ENCODE measurements at regions not wholly inside any gene's neighbourhood (a gene's known extent, or its start where the extent isn't known, plus 50 kb on each side); places are given as distances from the start of the nearest gene placed in this dataset.

DNA sequence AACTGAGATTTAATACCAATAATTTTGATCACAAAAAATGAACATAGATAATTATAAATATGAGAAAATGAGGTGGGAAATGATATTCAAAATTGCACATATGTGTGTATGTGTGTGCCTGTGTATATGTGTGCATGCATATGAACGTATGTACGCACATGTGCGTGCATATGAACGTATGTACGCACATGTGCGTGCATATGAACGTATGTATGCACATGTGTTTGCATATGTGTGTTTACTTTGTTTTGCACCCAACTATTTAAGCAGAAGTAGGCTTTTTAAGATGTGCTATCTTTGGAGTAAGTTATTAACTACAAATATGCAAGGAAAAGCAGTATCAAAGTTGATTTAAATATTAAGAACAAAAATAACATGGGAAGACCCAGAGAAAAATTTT is 484.3 kb downstream of the EPHA4 start:
- Histone ChIP-seq H3K4me3 (no peak overlapping the region), H3K4me1 (peaks cover 0 to 11% (median 0%) of the 10 kb centered on the region in 9 donors), H3K27me3 (no peaks in the 10 kb centered on the region), H3K9me3 (no peaks in the 10 kb centered on the region), H3K36me3 (no peaks in the 10 kb centered on the region), H3K27ac (no peak overlapping the region)
- intact Hi-C loops (cut with DNase I), result loop anchor here in 1 of 10 donors (10.0 kb wide), 1 partner anchor 403 kb away; no protein-coding TSS in a partner anchor
- WGBS, 2 donors, result 88 to 95% methylated on average over 7 of the region's 7 CpGs
- TF ChIP-seq, protein P1, sequence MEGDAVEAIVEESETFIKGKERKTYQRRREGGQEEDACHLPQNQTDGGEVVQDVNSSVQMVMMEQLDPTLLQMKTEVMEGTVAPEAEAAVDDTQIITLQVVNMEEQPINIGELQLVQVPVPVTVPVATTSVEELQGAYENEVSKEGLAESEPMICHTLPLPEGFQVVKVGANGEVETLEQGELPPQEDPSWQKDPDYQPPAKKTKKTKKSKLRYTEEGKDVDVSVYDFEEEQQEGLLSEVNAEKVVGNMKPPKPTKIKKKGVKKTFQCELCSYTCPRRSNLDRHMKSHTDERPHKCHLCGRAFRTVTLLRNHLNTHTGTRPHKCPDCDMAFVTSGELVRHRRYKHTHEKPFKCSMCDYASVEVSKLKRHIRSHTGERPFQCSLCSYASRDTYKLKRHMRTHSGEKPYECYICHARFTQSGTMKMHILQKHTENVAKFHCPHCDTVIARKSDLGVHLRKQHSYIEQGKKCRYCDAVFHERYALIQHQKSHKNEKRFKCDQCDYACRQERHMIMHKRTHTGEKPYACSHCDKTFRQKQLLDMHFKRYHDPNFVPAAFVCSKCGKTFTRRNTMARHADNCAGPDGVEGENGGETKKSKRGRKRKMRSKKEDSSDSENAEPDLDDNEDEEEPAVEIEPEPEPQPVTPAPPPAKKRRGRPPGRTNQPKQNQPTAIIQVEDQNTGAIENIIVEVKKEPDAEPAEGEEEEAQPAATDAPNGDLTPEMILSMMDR (IDR thresholded peaks at IDR 0.05), result no peak
- no peak for ATAC-seq
- DNase-seq, result no peak

DNA sequence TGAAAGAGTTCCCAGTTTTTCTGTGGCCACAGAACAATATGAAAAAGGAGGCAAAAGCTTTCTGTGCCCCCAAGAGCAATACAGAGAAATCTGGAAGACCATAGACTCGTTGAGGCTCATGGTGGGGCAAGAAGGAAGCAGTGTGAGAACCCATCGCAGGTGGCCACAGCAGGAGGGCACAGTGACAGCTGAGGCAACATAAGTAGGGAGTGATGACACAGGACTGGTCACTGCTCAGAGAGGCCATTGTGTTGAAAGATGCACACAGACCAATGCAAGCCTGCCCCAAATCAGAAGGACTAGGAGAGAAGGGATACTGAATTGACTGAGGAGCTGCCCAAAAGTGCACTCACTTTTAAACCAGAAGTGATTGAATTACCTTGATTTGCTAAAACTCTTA is 483.6 kb downstream of the EPHA4 start:
- no peak overlapping the region for H3K4me3 ChIP-seq
- no peaks in the 10 kb centered on the region for H3K36me3 ChIP-seq
- no peaks in the 10 kb centered on the region for H3K27me3 ChIP-seq
- H3K4me1 ChIP-seq, result peaks cover 0 to 11% (median 0%) of the 10 kb centered on the region in 9 donors
- DNase-seq (no peak), ATAC-seq (no peak)
- no peaks in the 10 kb centered on the region for H3K9me3 ChIP-seq
- intact Hi-C loops (cut with DNase I), result loop anchor here in 1 of 10 donors (10.0 kb wide), 1 partner anchor 404 kb away; no protein-coding TSS in a partner anchor
- TF ChIP-seq, protein P1 (IDR thresholded peaks at IDR 0.05), result no peak
- H3K27ac ChIP-seq, result no peak overlapping the region
- WGBS, 2 donors, result 76 to 78% methylated on average over 2 of the region's 2 CpGs

DNA sequence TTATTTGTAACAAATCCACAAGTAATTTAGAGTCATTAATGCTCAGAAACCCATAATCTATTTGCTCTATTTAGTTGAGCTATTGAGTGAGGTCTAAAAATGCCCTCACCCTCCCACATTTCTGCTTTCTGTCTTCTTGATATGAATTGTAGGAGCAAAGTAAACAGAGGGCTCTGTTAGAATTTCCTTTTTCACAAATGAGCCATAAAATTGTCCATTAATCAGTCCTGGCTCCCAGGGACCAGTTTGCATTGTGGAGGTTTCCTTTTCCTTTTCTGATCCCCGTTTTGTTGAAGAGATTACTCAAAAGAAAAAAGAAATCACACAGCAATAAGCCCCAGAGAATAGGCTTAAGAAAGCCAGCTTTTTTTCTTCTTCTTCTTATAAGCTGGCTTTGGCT is 476.7 kb downstream of the EPHA4 start:
- WGBS, 2 donors, result 18 to 61% methylated on average over 1 of the region's 1 CpG
- Histone ChIP-seq H3K36me3 (no peaks in the 10 kb centered on the region), H3K4me1 (peaks cover 0 to 5% (median 0%) of the 10 kb centered on the region in 9 donors), H3K27ac (no peak overlapping the region), H3K27me3 (no peaks in the 10 kb centered on the region), H3K4me3 (no peak overlapping the region), H3K9me3 (no peaks in the 10 kb centered on the region)
- TF ChIP-seq, protein P1 (IDR thresholded peaks at IDR 0.05), result no peak
- DNase-seq (no peak), ATAC-seq (no peak)
- intact Hi-C loops (cut with DNase I), result loop anchor here in 1 of 10 donors (10.0 kb wide), 1 partner anchor 1359 kb away; no protein-coding TSS in a partner anchor

DNA sequence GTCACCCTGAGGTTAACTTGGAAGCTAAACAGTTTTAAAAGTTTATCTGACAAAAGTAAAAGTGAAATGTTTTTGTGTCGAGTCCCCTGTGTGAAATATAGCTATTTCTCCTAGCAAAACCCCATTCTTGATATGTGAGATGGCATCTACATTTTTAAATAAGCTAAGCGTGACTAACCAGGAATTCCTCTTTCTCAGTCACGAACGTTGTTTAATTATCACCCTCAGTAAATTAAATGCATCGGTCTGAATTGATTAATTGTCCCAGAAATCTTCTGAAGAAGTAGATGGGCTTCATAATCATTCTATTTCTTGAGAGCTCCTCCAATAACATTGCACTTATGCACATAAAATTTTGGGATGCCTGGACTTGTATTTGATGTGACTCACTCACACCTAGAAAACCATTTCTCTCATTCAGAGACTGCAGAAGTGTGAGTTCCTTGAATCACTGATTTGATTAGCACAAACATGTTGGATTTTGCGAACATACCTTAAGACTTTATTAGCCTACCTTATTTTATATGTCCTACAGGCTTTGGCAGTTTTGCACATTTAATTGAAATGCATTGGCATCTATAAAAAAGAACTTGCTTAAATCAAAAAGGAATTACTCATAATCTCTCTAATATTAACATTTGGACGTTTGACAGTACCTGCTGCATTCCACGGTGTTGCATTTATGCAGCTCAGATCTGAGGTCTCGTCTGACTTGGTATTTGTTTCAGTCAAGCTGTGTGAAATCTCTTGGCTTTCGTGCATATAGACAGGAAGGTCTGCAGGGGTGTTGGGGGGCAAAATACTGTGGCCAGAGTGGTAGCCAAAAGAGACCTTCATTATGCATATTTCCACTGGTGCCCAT is 475.2 kb downstream of the EPHA4 start:
- Histone ChIP-seq H3K27ac (no peak overlapping the region), H3K4me3 (no peak overlapping the region), H3K9me3 (no peaks in the 10 kb centered on the region), H3K36me3 (no peaks in the 10 kb centered on the region), H3K4me1 (peaks cover 0 to 5% (median 0%) of the 10 kb centered on the region in 9 donors), H3K27me3 (no peaks in the 10 kb centered on the region)
- no peak for DNase-seq
- 86 to 87% methylated on average over 10 of the region's 10 CpGs for WGBS, 2 donors
- ATAC-seq, result no peak
- TF ChIP-seq, protein P1 (IDR thresholded peaks at IDR 0.05), result no peak
- intact Hi-C loops (cut with DNase I), result loop anchor here in 1 of 10 donors (10.0 kb wide), 1 partner anchor 1358 kb away; no protein-coding TSS in a partner anchor

Measured in heart right ventricle (tissue), 16 donors.